RKO (cell line): ENCODE measurements at regions not wholly inside any gene's neighbourhood (a gene's known extent, or its start where the extent isn't known, plus 50 kb on each side); places are given as distances from the start of the nearest gene placed in this dataset.

Experiments
- DNase-seq: peaks from one replicate; pipeline ENCODE4 v3.0.0-alpha.2; 2016; ENCODE audit warnings: low spot score

- DNase-seq = no peak
These were observed 291.6 kb upstream of the CDH4 start for GRCh38 chr20:60960500-60960899.

GRCh38 chr20:60961551-60961950 lies 290.5 kb upstream of the CDH4 start:
- no peak for DNase-seq

GRCh38 chr20:60962367-60963045 lies 289.6 kb upstream of the CDH4 start:
- DNase-seq = no peak

GRCh38 chr20:60963146-60963545 lies 288.9 kb upstream of the CDH4 start:
- no peak for DNase-seq

GRCh38 chr20:60964911-60965310 lies 287.1 kb upstream of the CDH4 start:
- no peak for DNase-seq

- no peak for DNase-seq
These were observed 286.0 kb upstream of the CDH4 start for GRCh38 chr20:60966031-60966430.

GRCh38 chr20:60966766-60967165 lies 285.3 kb upstream of the CDH4 start:
- DNase-seq = no peak

- no peak for DNase-seq
These were observed 284.4 kb upstream of the CDH4 start for GRCh38 chr20:60967431-60968316.

GRCh38 chr20:60968853-60969720 lies 283.0 kb upstream of the CDH4 start:
- DNase-seq = no peak

GRCh38 chr20:60970601-60971000 lies 281.5 kb upstream of the CDH4 start:
- no peak for DNase-seq

GRCh38 chr20:60974022-60974421 lies 278.0 kb upstream of the CDH4 start:
- DNase-seq = no peak

GRCh38 chr20:60974441-60974945 lies 277.6 kb upstream of the CDH4 start:
- DNase-seq = no peak

GRCh38 chr20:60976139-60976538 lies 275.9 kb upstream of the CDH4 start:
- no peak for DNase-seq

GRCh38 chr20:60976913-60977312 lies 275.1 kb upstream of the CDH4 start:
- DNase-seq = peak; percentile 11

- no peak for DNase-seq
These were observed 274.2 kb upstream of the CDH4 start for GRCh38 chr20:60977901-60978300.

- no peak for DNase-seq
These were observed 267.4 kb upstream of the CDH4 start for GRCh38 chr20:60984666-60985065.

- DNase-seq = no peak
These were observed 265.4 kb upstream of the CDH4 start for GRCh38 chr20:60986506-60987156.

- no peak for DNase-seq
These were observed 262.0 kb upstream of the CDH4 start for GRCh38 chr20:60990061-60990460.

GRCh38 chr20:60990643-60991042 lies 261.4 kb upstream of the CDH4 start:
- no peak for DNase-seq

GRCh38 chr20:60993433-60994044 lies 258.5 kb upstream of the CDH4 start:
- peak; percentile 25 for DNase-seq

- no peak for DNase-seq
These were observed 252.8 kb upstream of the CDH4 start for GRCh38 chr20:60999250-60999649.
